Right kidney (tissue), 1 donor: ENCODE measurements at regions not wholly inside any gene's neighbourhood (a gene's known extent, or its start where the extent isn't known, plus 50 kb on each side); places are given as distances from the start of the nearest gene placed in this dataset.
"Not testable (repeated sequence)": the region's sequence is repeated elsewhere in the genome, so short reads cannot be mapped to it uniquely, and the experiment has no call there.

Experiments
- DNase-seq: peaks from one replicate; pipeline ENCODE4 v3.0.0-alpha.2; 2016

DNA sequence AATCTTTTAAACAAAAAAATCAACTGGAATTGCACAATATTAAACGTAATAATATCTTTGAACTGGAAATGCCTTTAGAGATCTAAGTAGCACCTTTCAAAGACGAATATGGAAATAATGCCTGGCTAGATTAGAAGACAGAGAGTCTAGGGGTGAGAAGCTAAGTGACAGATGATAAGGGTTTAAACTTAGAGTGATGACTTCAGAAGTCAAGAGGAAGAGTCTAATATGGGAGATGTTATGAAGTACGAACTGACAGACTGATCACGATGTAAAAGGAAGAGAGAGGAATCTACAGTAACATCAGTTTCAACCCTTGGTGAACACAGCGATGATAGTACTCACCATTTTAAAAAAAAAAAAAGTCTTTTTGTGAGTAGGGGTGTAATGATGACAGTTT is 57.9 kb downstream of the HINT1 start:
- DNase-seq = no peak

DNA sequence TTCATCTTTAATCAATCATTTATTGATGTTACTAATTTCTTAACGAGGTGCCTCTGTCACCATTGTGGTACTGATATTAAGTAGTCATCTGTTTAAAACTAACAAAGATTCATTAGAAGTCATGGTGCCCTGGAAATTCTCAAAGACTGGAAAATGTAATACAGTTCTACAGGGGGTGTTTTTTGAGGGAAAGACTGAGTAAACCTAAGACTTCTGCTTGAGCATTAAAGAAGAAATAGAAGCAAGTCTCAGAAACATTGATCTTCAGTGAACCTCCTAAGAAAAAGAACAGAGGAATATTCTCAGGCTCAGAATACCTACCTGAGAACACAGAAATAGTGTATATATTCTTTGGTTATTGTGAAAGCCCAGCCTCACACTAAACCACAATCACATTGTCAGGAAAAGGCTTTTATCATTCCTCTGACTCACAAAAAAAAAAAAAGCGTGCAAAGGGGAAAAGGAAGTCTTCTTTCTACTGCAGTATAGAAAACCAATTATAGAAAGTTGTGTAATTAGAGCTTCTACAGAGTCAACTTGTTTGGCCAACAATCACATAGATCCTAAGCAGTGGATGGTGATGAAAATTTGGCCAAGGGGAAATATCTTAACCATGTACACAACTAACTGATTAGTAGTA is 60.8 kb downstream of the HINT1 start:
- no peak for DNase-seq

DNA sequence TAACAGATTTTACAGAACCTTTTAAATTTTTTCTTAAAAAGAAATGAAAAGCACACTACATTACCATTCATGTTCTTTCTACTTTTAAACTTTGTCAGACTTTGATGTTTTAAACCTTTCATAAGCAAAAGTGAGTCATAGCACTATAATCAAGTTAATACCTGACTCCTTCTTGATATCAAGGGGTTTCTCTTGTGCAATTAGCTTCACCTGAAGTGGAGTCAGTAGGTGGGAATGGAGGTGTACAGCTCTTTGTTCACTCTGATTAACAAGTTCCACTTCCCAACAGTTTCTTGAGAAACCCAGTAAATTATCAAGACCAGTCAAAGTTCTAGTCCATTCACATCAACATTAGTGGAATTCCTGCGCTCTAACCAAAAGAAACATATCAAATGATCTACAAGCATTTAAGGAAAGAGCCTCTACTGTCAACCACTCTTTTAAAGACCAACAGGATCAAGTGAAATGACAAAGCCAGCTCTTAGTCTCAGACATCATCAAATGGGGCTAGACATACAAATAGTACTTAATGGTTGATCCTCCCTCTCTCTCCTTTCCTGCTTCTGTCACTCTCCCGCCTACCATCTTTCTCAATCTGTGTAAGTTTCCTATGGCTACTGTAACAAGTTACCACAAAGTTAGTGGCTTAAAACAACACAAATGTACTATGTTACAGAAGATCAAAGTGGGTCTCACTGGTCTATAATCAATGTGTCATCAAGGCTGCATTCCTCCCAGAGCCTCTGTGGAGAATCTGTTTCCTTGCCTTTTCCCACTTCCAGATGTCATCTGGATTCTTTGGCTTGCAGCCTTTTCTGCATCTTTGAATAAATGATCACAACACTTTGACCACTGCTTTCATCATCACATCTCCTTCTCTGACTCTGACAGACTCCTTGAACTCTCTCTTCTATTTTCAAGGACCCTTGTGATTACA is 68.0 kb downstream of the HINT1 start:
- DNase-seq = no peak

DNA sequence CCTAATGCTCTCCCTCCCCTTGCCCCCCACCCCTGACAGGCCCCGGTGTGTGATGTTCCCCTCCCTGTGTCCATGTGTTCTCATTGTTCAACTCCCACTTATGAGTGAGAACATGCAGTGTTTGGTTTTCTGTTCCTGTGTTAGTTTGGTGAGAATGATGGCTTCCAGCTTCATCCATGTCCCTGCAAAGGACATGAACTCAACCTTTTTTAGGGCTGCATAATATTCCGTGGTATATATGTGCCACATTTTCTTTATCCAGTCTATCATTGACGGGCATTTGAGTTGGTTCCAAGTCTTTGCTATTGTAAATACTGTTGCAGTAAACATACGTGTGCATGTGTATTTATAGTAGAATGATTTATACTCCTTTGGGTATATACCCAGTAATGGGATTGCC is 69.5 kb downstream of the HINT1 start:
- not testable (repeated sequence) for DNase-seq

DNA sequence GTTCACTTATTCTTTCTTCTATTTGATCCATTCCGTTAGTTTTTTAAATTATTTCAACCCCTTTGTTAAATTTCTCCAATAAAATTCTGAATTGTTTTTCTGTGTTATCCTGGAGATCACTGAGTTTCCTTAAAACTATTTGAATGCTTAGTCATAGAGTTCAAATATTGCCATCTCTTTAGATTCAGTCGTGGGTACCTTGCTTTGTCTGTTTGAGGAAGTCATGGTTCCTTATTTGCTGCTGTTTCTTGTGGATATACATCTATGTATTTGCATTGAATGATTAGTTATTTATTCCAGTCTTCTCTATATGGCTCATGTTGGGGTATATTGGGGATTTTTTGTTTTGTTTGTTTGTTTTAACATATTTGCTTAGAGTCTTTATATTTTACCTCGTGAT is 80.6 kb downstream of the HINT1 start:
- no peak for DNase-seq

DNA sequence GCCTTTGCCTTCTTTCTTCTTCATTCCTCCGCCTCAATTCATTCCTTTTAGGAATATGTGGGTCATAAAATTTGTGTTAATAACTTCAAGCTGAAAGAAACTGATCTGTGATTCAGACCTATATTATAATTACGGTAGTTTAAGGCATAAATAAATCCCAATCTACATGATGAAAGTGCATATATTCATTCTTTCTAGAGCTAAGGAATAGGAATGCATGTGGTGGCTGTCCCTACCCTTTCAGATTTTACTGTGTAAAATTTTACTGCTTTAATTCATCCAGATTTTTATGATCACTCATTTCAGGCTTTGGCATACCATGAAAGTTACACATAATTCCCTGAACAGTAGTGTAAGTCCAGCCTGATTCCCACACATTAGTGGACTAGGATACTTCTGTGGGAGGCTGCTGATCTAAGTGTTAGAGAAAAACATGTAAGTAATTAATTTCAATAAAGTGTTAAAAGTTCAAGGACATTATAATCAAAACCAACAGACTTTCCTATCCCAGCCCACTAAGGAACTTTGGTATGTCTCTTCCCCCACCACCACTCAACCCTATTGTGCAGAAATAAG is 83.1 kb downstream of the HINT1 start:
- DNase-seq = no peak

DNA sequence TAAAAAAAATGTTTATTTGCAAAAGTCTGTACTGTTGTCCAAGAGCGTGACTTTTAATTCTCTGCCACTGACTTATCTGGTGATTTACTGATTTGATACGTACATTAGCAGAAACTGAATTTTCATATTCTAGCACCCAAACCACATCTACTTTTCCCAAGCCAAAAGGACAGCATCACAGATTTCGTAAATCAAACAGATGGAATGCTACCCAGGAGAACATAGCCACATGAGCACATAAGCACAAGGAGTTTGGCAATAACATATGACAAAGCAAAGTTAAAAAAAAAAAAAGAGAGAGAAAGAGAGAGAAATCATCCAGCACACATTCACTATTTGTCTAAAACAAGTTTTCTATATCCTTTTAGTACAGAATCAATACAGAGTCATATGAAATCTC is 83.7 kb downstream of the HINT1 start:
- no peak for DNase-seq

DNA sequence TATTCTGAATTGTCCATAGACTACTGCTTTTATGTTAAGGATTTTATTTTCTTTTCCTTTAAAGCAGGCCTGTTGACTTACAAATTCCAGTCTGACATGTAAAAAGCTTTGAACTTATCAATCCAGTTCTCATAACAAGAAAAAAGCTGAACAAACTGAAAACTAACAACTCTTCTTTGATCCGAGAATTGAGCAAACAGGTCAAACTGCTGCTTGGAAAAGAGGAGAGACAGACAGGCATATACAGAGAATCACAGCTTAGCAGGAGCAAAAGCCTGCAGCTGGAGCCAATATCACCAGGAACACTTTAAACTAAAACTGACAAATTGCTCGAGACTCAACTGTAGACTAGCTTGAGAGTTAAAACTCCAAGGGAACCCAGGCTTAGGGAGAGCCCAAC is 85.8 kb downstream of the HINT1 start:
- no peak for DNase-seq

DNA sequence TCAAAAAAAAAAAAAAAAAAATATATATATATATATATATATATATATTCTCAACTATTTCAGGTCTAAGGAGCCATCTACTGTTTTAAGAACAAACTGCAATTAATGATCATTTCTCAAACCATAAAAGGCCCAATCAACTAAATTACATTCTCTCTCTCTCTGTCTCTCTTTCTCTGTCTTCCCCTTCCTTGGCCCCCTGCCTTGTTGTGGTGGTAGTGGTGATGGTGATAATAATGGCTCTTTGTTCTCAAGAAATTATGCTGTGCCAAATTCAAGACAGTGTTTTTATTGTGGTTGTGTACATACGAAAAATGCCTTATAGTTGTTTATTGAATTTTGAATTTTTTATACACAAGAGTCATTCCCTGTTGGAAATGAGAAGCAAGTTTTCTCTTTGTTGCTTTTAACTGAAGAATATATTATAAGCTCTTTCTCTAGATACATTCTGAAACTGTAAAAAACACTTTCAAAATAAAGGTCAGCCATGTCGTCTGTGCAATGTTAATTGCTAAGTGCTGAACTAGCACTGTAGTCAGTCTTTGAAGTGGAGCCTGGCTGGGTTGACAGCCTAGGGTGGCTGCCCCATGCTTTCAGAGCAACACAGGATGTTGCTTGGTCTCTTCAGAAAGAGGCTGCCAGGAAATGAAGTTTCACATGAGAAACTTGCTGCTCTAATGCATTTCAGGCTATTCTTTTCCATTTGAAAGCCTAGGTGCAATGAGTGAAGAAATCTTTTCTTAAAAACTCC is 96.0 kb downstream of the HINT1 start:
- DNase-seq = no peak

DNA sequence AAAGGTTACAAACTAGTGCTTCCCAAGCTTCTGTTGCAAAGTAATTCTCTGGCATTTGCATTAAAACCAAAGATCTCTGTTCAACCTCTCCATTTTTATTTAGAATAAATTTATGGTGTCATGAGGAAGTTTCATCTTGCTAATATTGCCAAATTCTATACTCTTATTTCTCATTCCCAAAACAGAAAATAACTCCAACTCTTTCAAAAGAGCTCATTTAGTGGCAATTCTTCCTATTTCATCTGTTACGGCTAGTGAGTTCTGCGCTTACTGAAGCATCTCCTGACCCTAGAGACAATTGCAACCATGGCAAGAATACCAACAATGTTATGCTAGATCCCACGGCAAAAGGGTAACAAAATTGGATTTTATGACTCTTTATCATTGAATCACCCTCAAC is 97.0 kb downstream of the HINT1 start:
- no peak for DNase-seq

DNA sequence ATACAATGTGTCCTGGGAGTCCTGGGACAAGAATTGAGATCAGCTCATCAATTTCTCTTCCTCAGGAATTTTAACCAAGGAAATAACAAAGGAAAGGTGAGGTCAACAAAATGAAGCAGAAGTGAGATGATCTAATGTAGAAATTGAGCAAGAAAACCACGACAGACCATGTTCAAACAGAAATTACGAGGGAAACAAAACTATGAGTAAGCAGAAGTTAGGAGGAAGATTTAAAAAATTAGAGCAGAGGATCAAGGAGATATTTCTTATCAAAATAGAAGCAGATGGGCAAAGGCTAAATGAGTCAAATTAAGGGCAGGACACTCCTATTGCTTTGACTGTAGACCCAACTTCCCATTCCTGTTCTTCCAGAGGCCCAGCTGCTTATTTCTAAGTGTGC is 97.4 kb downstream of the HINT1 start:
- DNase-seq = no peak

DNA sequence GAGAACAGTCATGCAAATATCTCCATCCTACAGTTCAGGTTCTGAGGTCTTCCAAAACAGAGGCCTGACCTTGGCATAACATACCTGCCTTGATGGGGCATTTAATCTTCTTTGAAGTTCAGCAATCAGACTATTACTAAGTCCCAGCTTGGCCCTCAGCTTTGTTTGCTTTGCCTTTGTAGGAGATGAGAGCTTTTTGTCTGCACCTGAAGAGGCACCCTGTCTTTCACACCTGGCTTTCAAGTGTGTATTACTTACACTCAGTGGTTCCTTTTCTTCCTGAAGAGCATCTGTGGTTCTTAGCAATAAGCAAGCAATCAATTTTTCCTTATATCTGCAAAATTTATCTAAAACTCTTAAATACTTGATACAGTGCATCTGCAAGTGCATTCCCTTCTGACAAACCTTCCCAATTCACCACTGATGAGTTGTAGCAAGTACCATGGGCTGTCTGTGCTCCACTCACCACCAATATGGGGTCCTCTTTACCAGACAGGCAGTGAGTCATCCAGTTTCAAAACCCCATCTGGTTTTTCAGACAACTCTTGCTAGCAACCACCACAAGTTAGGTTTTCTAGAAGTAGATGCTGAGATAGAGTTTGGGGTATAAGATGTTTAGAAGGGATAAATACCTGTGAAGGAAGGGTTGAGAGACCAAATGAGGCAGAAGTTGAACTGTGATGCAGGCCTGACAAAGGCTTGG is 100.2 kb downstream of the HINT1 start:
- DNase-seq = no peak

DNA sequence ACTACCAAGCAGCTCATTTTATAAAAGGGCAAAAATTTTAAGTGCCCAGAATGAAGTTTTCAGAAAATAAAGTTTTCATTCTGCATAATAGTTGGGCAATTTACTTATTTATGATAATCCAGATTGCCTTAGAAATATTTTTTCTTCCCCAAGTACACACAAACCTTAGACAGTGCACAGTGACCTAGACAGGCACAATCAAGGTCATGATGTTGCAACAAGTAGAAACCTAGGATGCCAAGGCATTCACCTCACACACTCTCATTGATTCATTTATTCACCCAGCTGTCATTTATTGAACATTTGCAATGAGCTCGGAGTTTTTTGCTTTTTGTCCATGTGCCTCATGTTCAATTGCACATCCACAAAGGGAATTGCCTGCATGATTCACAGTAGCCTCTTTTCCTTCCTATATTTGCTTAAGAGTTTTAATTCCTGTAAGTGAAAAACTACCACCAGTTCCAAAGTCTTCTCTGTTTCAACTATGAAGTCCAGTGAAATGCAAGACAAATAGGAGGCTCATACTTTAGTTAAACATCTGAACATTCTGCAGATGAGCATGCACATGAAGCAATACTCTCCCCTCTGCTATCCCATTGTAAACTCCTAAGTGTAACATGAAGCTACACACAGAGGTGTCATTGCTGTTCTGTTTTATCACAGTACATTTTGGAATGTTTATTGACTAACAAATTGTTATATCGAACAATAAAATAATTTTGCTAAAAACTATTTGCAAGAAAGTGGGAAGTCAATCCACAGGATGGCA is 122.9 kb downstream of the HINT1 start:
- DNase-seq = no peak

DNA sequence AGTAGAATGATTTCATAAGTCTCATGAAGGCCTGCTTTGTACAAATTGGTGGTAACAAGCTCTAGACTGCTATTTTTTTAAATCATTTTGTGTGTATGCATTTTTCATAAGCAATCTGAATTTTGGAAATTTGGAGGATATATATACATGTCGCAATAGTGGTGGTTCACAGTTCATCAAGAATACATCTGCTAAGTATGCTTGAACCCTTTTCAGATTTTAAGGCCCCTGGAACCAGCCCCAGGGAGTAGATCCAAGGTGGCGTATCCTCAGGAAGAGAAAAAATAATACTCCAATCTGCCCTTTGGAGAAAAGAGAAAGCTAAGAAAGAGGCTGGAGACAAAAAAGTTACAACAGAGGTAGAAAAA is 141.6 kb downstream of the HINT1 start:
- no peak for DNase-seq

DNA sequence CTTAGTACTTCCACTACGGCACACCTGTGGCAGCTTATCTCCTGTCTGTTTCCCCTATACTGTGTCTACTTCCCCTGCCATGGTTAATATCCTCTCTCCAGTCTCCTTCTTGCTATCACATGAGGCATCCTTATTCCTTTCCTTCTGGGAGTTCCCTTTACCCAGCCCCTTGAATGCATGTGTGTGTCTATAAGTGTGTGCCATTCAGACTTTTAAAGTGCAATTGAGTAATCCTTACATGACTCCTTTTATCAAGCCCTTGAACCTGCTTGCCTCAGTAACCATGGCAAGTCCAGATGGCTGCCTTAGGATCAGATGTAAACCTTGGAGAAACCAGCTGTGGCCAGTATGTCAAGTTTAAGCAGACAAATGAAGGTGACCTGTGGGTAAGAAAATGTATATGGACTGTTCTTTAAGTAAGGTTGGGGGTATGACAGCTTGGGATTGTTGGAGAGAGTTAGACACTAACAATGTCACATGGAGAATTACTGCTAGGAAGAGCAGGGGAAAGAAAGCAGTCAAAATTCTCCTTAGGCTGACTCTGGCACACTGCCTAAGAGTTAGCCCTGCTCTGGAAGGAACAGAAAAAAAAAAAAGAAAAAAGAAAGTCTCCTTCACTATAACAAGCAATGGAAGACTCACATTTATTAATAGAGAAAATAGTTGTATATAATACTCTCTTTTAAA is 142.1 kb downstream of the HINT1 start:
- DNase-seq = no peak

DNA sequence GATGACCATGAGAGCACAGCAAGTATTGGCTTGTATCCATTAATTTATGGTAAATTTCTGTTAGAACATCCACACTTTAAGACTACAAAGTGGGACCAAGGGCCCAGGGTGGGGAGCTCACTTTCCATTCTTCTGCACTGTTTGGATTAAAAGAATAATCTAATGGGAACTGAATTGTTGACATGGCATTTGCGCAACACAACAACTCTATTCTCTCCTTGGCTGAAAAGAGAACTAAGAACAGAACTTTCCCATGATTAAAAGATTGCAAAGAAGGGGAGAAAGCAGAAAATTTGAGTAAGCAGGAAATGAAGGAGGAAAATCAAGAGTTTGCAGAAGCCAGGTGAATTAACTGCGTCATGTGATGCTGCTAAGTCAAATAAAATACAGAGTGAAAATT is 143.4 kb downstream of the HINT1 start:
- DNase-seq = no peak

DNA sequence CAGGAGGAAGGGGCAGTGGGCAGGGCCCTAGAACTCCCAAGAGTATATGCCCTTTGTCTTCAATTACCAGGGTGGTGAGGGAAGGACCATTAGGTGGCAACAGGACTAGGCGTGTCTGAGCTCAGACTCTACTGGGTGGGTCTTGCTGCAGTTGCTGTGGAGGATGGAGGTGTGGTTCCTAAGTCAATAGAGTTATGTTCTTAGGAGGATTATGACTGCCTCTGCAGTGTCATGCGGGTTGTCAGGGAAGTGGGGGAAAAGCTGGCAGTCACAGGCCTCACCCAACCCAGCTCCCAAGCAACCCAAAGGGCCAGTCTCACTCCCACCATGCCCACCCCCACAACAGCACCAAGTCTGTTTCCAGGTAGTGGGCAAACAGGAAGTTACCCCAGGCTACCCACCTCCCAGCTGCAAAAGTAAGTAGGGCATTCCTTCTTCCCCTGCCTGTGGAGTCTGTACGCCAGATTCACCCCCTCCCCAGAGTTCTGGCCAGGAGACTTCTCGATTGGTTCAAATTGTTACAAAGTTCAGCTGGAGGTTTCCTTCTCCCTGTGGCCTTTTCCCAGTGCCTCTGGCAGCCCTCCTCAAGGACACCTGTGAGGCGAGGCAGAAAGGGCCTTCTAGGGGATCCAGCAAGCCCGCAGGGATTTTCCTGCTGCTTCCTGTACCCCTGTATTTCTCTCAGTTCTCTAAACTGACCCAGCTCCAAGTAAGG is 145.3 kb downstream of the HINT1 start:
- DNase-seq = no peak

DNA sequence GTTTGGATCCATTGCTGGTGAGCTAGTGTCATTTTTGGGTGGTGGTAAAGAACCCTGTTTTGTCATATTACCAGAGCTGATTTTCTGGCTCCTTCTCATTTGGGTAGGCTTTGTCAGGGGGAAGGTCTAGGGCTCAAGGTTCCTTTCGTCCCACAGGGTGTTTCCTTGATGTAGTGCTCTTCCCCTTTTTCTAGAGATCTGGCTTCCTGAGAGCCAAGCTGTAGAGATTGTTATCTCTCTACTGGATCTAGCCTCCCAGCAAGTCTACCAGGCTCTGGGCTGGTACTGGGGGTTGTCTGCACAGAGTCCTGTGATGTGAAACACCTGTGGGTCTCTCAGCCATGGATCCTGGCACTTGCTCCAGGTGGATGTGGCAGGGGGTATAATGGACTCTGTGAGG is 145.9 kb downstream of the HINT1 start:
- no peak for DNase-seq

DNA sequence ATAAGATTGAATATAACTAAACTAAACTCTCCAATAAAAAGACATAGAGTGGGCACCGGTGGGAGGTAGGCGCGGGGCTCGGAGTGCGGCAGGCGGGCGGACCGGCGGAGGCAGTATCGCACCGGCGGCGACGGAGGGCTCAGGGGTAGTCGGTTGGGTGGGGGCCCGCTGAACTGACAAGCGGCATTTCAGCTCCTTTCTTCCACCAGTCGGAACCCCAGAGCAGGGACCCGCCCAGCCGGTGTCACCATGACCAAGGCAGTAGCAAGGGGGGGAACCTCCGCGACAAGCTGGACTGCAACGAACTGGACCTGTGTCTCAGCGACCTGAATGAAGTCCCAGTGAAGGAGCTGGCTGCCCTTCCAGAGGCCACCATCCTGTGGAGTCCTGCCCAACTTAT is 156.7 kb downstream of the HINT1 start:
- DNase-seq = no peak
